ENCODE measurements at regions not wholly inside any gene's neighbourhood (a gene's known extent, or its start where the extent isn't known, plus 50 kb on each side); places are given as distances from the start of the nearest gene placed in this dataset.

- no peaks in the 10 kb centered on the region for H3K36me3 ChIP-seq (replicated peaks; ENCODE audit: low read depth, low read length)
- TF ChIP-seq EZH2phosphoT487 (IDR thresholded peaks at IDR 0.05; ENCODE audit: low read depth) (no peak), CTCF (IDR thresholded peaks at IDR 0.05; ENCODE audit: low read depth, low read length) (no peak)
Observed at GRCh38 chr11:115078461-115079438, 400.4 kb downstream of the NXPE2 start.

GRCh38 chr11:115080923-115081680, 402.8 kb downstream of the NXPE2 start:
- TF ChIP-seq CTCF (IDR thresholded peaks at IDR 0.05; ENCODE audit: low read depth, low read length): no peak
- TF ChIP-seq EZH2phosphoT487 (IDR thresholded peaks at IDR 0.05; ENCODE audit: low read depth): no peak
- Histone ChIP-seq H3K4me1 (ENCODE audit: low read length) (no peaks in the 10 kb centered on the region), H3K27me3 (ENCODE audit: low read depth, low read length) (peaks cover 34% of the 10 kb centered on the region; the same call in 1 of the 2 replicates), H3K79me2 (ENCODE audit: low read length) (no peaks in the 10 kb centered on the region), H2AFZ (ENCODE audit: low read depth, low read length) (no peak overlapping the region), H3K9me3 (ENCODE audit: insufficient read depth, low read length) (no peaks in the 10 kb centered on the region), H3K36me3 (replicated peaks; ENCODE audit: low read depth, low read length) (no peaks in the 10 kb centered on the region), H4K20me1 (ENCODE audit: insufficient read depth, low read length) (no peaks in the 10 kb centered on the region), H3K27ac (ENCODE audit: low read length) (no peak overlapping the region), H3K4me3 (ENCODE audit: low read length) (no peak overlapping the region), H3K4me2 (ENCODE audit: low read length) (no peak overlapping the region), H3K9ac (ENCODE audit: low read length) (no peak overlapping the region)

More at GRCh38 chr11:115078461-115079438, 400.4 kb downstream of the NXPE2 start:
- H3K27ac ChIP-seq (ENCODE audit: low read length): no peak overlapping the region
- H3K4me1 ChIP-seq (ENCODE audit: low read length): no peaks in the 10 kb centered on the region
- no peak overlapping the region for H3K4me2 ChIP-seq (ENCODE audit: low read length)
- no peaks in the 10 kb centered on the region for H4K20me1 ChIP-seq (ENCODE audit: insufficient read depth, low read length)
- H3K4me3 ChIP-seq (ENCODE audit: low read length): no peak overlapping the region
- H2AFZ ChIP-seq (ENCODE audit: low read depth, low read length): no peak overlapping the region
- no peaks in the 10 kb centered on the region for H3K79me2 ChIP-seq (ENCODE audit: low read length)
- no peak overlapping the region for H3K9ac ChIP-seq (ENCODE audit: low read length)
- peaks cover 34% of the 10 kb centered on the region; the same call in 1 of the 2 replicates for H3K27me3 ChIP-seq (ENCODE audit: low read depth, low read length)
- no peaks in the 10 kb centered on the region for H3K9me3 ChIP-seq (ENCODE audit: insufficient read depth, low read length)

GRCh38 chr11:115081972-115082371, 403.6 kb downstream of the NXPE2 start:
- no peak overlapping the region for H3K4me3 ChIP-seq (ENCODE audit: low read length)
- no peaks in the 10 kb centered on the region for H3K79me2 ChIP-seq (ENCODE audit: low read length)

More at GRCh38 chr11:115081972-115082371, 403.6 kb downstream of the NXPE2 start:
- Histone ChIP-seq H3K27ac (ENCODE audit: low read length) (no peak overlapping the region), H3K4me2 (ENCODE audit: low read length) (no peak overlapping the region), H4K20me1 (ENCODE audit: insufficient read depth, low read length) (no peaks in the 10 kb centered on the region), H3K4me1 (ENCODE audit: low read length) (no peaks in the 10 kb centered on the region), H3K27me3 (ENCODE audit: low read depth, low read length) (peaks cover 29% of the 10 kb centered on the region; the same call in 1 of the 2 replicates), H3K9ac (ENCODE audit: low read length) (no peak overlapping the region), H3K9me3 (ENCODE audit: insufficient read depth, low read length) (no peaks in the 10 kb centered on the region), H3K36me3 (replicated peaks; ENCODE audit: low read depth, low read length) (no peaks in the 10 kb centered on the region), H2AFZ (ENCODE audit: low read depth, low read length) (no peak overlapping the region)
- no peak for TF ChIP-seq CTCF (IDR thresholded peaks at IDR 0.05; ENCODE audit: low read depth, low read length)
- TF ChIP-seq EZH2phosphoT487 (IDR thresholded peaks at IDR 0.05; ENCODE audit: low read depth): no peak
